ENCODE measurements at regions not wholly inside any gene's neighbourhood (a gene's known extent, or its start where the extent isn't known, plus 50 kb on each side); places are given as distances from the start of the nearest gene placed in this dataset.

DNA sequence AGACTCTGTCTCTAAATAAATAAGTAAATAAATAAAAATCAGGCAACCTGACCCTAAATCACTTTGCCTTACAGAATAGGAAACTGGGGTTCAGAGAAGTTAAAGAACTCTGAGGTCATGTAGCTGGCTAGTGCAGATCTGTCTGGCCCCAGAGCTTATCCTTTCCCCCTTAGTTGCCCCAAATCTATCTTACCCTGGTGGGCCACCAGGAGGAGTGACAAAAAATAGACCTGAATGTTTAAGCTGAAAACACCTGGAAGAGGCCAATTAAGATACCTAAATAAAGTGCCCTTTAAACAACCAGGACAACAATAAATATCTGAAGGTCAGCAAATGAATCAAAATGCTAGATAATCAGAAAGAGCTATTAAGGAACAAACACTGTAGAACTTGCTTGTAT, 59.7 kb downstream of the TEX35 start:
- no peaks in the 10 kb centered on the region for H3K27me3 ChIP-seq (ENCODE audit: insufficient read depth, low read length)
- H3K4me1 ChIP-seq (ENCODE audit: insufficient read depth, low read length): peaks cover 14% of the 10 kb centered on the region; the same call in 1 of the 2 replicates
- no peaks in the 10 kb centered on the region for H3K36me3 ChIP-seq (ENCODE audit: insufficient read depth, low read depth, low read length)
- no peak overlapping the region for H3K27ac ChIP-seq (ENCODE audit: low read length)
- H3K9ac ChIP-seq (ENCODE audit: low read depth, low read length): no peak overlapping the region
- no peak overlapping the region for H3K4me3 ChIP-seq (ENCODE audit: low read length)
- H3K9me3 ChIP-seq (ENCODE audit: insufficient read depth, low read depth, low read length): no peaks in the 10 kb centered on the region

DNA sequence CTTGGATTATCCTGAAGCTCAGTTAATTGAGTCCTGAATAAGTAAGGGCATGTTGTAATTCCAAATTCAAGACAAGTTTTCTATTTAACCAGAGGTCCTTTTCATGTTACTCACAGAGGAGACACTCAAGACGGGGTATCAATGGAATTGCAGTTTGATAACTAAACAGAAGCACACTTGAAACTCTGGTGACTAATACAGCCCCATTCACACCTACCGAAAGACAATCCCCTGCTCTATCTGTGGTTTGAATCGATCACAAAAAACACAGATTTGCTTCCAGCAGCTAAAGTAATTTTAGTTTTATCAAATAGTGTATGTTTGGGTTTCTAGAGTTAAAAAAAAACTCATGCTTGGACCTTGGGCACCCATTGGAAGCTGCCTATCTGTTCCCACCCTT, 60.4 kb downstream of the TEX35 start:
- Histone ChIP-seq H3K36me3 (ENCODE audit: insufficient read depth, low read depth, low read length) (no peaks in the 10 kb centered on the region), H3K9me3 (ENCODE audit: insufficient read depth, low read depth, low read length) (no peaks in the 10 kb centered on the region), H3K4me1 (ENCODE audit: insufficient read depth, low read length) (peaks cover 14% of the 10 kb centered on the region; the same call in 1 of the 2 replicates), H3K27ac (ENCODE audit: low read length) (no peak overlapping the region), H3K27me3 (ENCODE audit: insufficient read depth, low read length) (no peaks in the 10 kb centered on the region), H3K4me3 (ENCODE audit: low read length) (no peak overlapping the region), H3K9ac (ENCODE audit: low read depth, low read length) (no peak overlapping the region)

DNA sequence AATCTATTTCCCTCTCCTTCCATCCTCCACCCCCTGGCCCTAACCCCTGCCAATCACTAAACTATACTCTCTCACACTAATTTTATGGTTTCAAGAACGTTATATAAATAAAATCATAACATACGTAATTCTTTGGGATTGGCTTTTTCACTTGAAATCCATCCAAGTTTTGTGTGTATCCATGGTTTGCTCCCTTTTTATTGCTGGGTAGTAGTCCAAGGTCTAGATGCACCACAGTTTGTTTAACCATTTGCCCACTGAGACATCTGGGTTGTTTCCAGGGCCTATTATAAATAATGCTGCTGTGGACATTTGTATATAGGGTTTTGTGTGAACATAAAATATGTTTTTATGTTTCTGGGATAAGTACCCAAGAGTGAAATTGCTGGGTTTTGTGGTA, 61.4 kb downstream of the TEX35 start:
- Histone ChIP-seq H3K27ac (ENCODE audit: low read length) (no peak overlapping the region), H3K4me1 (ENCODE audit: insufficient read depth, low read length) (peaks cover 14% of the 10 kb centered on the region; the same call in 1 of the 2 replicates), H3K27me3 (ENCODE audit: insufficient read depth, low read length) (no peaks in the 10 kb centered on the region), H3K36me3 (ENCODE audit: insufficient read depth, low read depth, low read length) (no peaks in the 10 kb centered on the region), H3K4me3 (ENCODE audit: low read length) (no peak overlapping the region), H3K9ac (ENCODE audit: low read depth, low read length) (no peak overlapping the region), H3K9me3 (ENCODE audit: insufficient read depth, low read depth, low read length) (no peaks in the 10 kb centered on the region)

GRCh38 chr1:178575611-178576361, 62.9 kb downstream of the TEX35 start:
- Histone ChIP-seq H3K27me3 (ENCODE audit: insufficient read depth, low read length) (no peaks in the 10 kb centered on the region), H3K9ac (ENCODE audit: low read depth, low read length) (peak overlapping the region; percentile 71; the same call in 1 of the 2 replicates), H3K36me3 (ENCODE audit: insufficient read depth, low read depth, low read length) (no peaks in the 10 kb centered on the region), H3K4me1 (ENCODE audit: insufficient read depth, low read length) (peaks cover 22% of the 10 kb centered on the region; the same call in 1 of the 2 replicates), H3K9me3 (ENCODE audit: insufficient read depth, low read depth, low read length) (no peaks in the 10 kb centered on the region), H3K27ac (ENCODE audit: low read length) (peak overlapping the region; percentile 62), H3K4me3 (ENCODE audit: low read length) (peak overlapping the region; percentile 36; the same call in 1 of the 2 replicates)

DNA sequence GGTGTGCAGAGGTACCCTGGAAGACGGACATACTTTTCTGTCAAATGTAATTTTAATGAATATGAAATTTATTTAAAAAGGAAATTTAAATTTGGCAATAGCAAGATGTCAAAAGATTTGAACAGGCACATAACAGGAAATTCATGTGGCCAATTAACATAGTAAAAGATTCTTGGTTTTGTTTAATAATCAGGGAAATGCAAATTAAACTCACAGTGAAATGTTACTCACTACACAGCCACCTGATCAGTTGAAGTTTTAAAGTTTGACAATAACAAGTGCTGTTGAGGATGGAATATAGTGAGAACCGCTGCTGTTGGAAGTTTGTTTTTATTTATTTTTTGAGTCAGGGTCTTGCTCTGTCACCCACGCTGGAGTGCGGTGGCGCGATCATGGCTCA, 63.9 kb downstream of the TEX35 start:
- Histone ChIP-seq H3K27ac (ENCODE audit: low read length) (no peak overlapping the region), H3K4me1 (ENCODE audit: insufficient read depth, low read length) (peaks cover 32% of the 10 kb centered on the region), H3K9ac (ENCODE audit: low read depth, low read length) (no peak overlapping the region)

GRCh38 chr1:178577882-178578281, 65.0 kb downstream of the TEX35 start:
- Histone ChIP-seq H3K36me3 (ENCODE audit: insufficient read depth, low read depth, low read length) (no peaks in the 10 kb centered on the region), H3K27ac (ENCODE audit: low read length) (no peak overlapping the region), H3K9me3 (ENCODE audit: insufficient read depth, low read depth, low read length) (no peaks in the 10 kb centered on the region), H3K27me3 (ENCODE audit: insufficient read depth, low read length) (no peaks in the 10 kb centered on the region), H3K4me3 (ENCODE audit: low read length) (no peak overlapping the region), H3K4me1 (ENCODE audit: insufficient read depth, low read length) (peaks cover 35% of the 10 kb centered on the region), H3K9ac (ENCODE audit: low read depth, low read length) (no peak overlapping the region)

More for the DNA sequence above, 63.9 kb downstream of the TEX35 start:
- Histone ChIP-seq H3K27me3 (ENCODE audit: insufficient read depth, low read length) (no peaks in the 10 kb centered on the region), H3K4me3 (ENCODE audit: low read length) (no peak overlapping the region), H3K36me3 (ENCODE audit: insufficient read depth, low read depth, low read length) (no peaks in the 10 kb centered on the region), H3K9me3 (ENCODE audit: insufficient read depth, low read depth, low read length) (no peaks in the 10 kb centered on the region)

GRCh38 chr1:178578541-178578940, 65.6 kb downstream of the TEX35 start:
- Histone ChIP-seq H3K27me3 (ENCODE audit: insufficient read depth, low read length) (no peaks in the 10 kb centered on the region), H3K9me3 (ENCODE audit: insufficient read depth, low read depth, low read length) (no peaks in the 10 kb centered on the region), H3K4me3 (ENCODE audit: low read length) (no peak overlapping the region), H3K27ac (ENCODE audit: low read length) (no peak overlapping the region), H3K4me1 (ENCODE audit: insufficient read depth, low read length) (peaks cover 35% of the 10 kb centered on the region), H3K36me3 (ENCODE audit: insufficient read depth, low read depth, low read length) (no peaks in the 10 kb centered on the region), H3K9ac (ENCODE audit: low read depth, low read length) (no peak overlapping the region)

DNA sequence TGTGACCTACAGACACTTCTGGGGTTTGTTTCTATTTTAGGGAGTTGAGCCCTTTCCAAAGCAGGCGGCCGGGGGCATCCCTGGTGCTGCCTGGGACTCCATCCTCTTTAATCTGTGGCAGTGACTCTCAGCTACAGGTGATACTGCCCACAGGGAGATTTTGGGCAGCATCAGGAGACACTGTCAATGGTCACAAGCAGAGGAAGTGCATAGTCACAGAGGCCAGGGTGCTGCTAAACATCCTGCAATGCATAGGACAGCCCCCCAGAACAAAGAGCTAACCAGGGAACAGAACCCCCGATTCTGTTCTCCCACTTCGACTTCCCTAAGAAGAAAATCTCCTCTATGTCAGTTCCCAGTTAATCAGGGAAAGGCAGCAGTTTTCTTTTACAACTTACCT, 66.2 kb downstream of the TEX35 start:
- Histone ChIP-seq H3K9ac (ENCODE audit: low read depth, low read length) (no peak overlapping the region), H3K27ac (ENCODE audit: low read length) (no peak overlapping the region), H3K4me3 (ENCODE audit: low read length) (no peak overlapping the region), H3K9me3 (ENCODE audit: insufficient read depth, low read depth, low read length) (no peaks in the 10 kb centered on the region), H3K36me3 (ENCODE audit: insufficient read depth, low read depth, low read length) (no peaks in the 10 kb centered on the region), H3K27me3 (ENCODE audit: insufficient read depth, low read length) (no peaks in the 10 kb centered on the region), H3K4me1 (ENCODE audit: insufficient read depth, low read length) (peaks cover 35% of the 10 kb centered on the region)

DNA sequence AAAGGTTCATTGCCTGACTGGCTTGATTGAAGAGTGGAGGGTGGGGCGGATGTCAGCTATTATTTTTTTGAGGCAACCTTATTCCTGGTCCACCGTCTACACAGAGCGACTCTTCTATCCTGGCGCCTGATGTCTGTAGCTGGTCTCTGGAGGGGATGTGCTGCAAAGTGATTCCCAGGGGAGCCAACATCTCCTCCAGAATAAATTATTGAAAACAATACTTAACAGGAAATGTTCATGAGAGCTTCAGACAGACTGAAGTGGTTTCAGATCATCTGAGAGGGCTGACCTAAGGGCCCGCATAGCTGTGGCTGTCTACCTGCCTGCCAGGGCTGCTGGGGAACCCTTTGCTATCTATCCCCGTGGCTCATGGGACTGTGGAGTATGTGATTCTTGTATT, 66.7 kb downstream of the TEX35 start:
- no peaks in the 10 kb centered on the region for H3K27me3 ChIP-seq (ENCODE audit: insufficient read depth, low read length)
- no peak overlapping the region for H3K4me3 ChIP-seq (ENCODE audit: low read length)
- H3K9me3 ChIP-seq (ENCODE audit: insufficient read depth, low read depth, low read length): no peaks in the 10 kb centered on the region
- H3K9ac ChIP-seq (ENCODE audit: low read depth, low read length): no peak overlapping the region
- no peak overlapping the region for H3K27ac ChIP-seq (ENCODE audit: low read length)
- no peaks in the 10 kb centered on the region for H3K36me3 ChIP-seq (ENCODE audit: insufficient read depth, low read depth, low read length)
- H3K4me1 ChIP-seq (ENCODE audit: insufficient read depth, low read length): peaks cover 35% of the 10 kb centered on the region

- Histone ChIP-seq H3K9me3 (ENCODE audit: insufficient read depth, low read depth, low read length) (no peaks in the 10 kb centered on the region), H3K4me1 (ENCODE audit: insufficient read depth, low read length) (peaks cover 35% of the 10 kb centered on the region), H3K4me3 (ENCODE audit: low read length) (no peak overlapping the region), H3K9ac (ENCODE audit: low read depth, low read length) (no peak overlapping the region), H3K36me3 (ENCODE audit: insufficient read depth, low read depth, low read length) (no peaks in the 10 kb centered on the region), H3K27ac (ENCODE audit: low read length) (no peak overlapping the region), H3K27me3 (ENCODE audit: insufficient read depth, low read length) (no peaks in the 10 kb centered on the region)
Measured at GRCh38 chr1:178580096-178580495, 67.2 kb downstream of the TEX35 start.

GRCh38 chr1:178580876-178581275, 68.0 kb downstream of the TEX35 start:
- Histone ChIP-seq H3K27me3 (ENCODE audit: insufficient read depth, low read length) (no peaks in the 10 kb centered on the region), H3K9ac (ENCODE audit: low read depth, low read length) (no peak overlapping the region), H3K4me3 (ENCODE audit: low read length) (peak overlapping the region; percentile 27; the same call in 1 of the 2 replicates), H3K27ac (ENCODE audit: low read length) (no peak overlapping the region), H3K4me1 (ENCODE audit: insufficient read depth, low read length) (peaks cover 29% of the 10 kb centered on the region), H3K36me3 (ENCODE audit: insufficient read depth, low read depth, low read length) (no peaks in the 10 kb centered on the region), H3K9me3 (ENCODE audit: insufficient read depth, low read depth, low read length) (no peaks in the 10 kb centered on the region)
